Loucy (cell line): ENCODE measurements at regions not wholly inside any gene's neighbourhood (a gene's known extent, or its start where the extent isn't known, plus 50 kb on each side); places are given as distances from the start of the nearest gene placed in this dataset.

Source experiments
- EZH2phosphoT487 ChIP-seq: fragments of 200-600 bp; IDR thresholded peaks from 2 replicates; pipeline ENCODE4 v1.6.1; 2018; ENCODE audit warnings: antibody characterized with exemption, mild to moderate bottlenecking, moderate library complexity, borderline replicate concordance
- TF ChIP-seq, protein P1 (sequence below): fragments of 200-600 bp; sonication (generic); conservative IDR thresholded peaks from 2 replicates; pipeline ENCODE4 v1.5.1; 2014; ENCODE audit warnings: mild to moderate bottlenecking, antibody characterized with exemption, low read length

GRCh38 chrX:39022106-39022505 is 220.8 kb downstream of the MID1IP1 start:
- TF ChIP-seq, protein P1, sequence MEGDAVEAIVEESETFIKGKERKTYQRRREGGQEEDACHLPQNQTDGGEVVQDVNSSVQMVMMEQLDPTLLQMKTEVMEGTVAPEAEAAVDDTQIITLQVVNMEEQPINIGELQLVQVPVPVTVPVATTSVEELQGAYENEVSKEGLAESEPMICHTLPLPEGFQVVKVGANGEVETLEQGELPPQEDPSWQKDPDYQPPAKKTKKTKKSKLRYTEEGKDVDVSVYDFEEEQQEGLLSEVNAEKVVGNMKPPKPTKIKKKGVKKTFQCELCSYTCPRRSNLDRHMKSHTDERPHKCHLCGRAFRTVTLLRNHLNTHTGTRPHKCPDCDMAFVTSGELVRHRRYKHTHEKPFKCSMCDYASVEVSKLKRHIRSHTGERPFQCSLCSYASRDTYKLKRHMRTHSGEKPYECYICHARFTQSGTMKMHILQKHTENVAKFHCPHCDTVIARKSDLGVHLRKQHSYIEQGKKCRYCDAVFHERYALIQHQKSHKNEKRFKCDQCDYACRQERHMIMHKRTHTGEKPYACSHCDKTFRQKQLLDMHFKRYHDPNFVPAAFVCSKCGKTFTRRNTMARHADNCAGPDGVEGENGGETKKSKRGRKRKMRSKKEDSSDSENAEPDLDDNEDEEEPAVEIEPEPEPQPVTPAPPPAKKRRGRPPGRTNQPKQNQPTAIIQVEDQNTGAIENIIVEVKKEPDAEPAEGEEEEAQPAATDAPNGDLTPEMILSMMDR = no peak
- TF ChIP-seq EZH2phosphoT487 = no peak
